ENCODE measurements at regions not wholly inside any gene's neighbourhood (a gene's known extent, or its start where the extent isn't known, plus 50 kb on each side); places are given as distances from the start of the nearest gene placed in this dataset.

DNA sequence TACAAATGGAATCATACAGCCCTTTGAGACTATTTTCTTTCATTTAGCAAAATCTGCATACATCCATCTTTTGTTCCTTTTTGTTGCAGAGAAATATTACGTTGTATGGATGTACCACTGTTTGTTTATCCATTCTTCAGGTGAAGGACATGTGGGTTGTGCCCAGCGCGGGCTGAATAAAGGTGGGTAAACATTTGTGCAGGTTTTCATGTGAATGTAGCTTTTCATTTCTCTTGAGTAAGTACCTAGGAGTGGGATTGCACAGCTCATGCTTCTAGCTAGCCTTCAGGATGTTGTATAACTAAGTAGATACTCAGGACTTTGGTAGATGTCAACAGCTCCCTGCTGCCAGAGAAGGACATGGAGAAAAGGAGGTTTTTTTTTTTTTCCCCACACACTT is 50.6 kb upstream of the SPRED2 start (continued):
- TF ChIP-seq, protein P1, sequence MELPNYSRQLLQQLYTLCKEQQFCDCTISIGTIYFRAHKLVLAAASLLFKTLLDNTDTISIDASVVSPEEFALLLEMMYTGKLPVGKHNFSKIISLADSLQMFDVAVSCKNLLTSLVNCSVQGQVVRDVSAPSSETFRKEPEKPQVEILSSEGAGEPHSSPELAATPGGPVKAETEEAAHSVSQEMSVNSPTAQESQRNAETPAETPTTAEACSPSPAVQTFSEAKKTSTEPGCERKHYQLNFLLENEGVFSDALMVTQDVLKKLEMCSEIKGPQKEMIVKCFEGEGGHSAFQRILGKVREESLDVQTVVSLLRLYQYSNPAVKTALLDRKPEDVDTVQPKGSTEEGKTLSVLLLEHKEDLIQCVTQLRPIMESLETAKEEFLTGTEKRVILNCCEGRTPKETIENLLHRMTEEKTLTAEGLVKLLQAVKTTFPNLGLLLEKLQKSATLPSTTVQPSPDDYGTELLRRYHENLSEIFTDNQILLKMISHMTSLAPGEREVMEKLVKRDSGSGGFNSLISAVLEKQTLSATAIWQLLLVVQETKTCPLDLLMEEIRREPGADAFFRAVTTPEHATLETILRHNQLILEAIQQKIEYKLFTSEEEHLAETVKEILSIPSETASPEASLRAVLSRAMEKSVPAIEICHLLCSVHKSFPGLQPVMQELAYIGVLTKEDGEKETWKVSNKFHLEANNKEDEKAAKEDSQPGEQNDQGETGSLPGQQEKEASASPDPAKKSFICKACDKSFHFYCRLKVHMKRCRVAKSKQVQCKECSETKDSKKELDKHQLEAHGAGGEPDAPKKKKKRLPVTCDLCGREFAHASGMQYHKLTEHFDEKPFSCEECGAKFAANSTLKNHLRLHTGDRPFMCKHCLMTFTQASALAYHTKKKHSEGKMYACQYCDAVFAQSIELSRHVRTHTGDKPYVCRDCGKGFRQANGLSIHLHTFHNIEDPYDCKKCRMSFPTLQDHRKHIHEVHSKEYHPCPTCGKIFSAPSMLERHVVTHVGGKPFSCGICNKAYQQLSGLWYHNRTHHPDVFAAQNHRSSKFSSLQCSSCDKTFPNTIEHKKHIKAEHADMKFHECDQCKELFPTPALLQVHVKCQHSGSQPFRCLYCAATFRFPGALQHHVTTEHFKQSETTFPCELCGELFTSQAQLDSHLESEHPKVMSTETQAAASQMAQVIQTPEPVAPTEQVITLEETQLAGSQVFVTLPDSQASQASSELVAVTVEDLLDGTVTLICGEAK (IDR thresholded peaks at IDR 0.05) = no peak
- TF ChIP-seq, protein P1 (CRISPR knock-in tag; IDR thresholded peaks at IDR 0.05) = no peak
- TF ChIP-seq ZNF337 (CRISPR knock-in tag; IDR thresholded peaks at IDR 0.05; ENCODE audit: borderline replicate concordance, low read depth) (no peak), JARID2 (CRISPR knock-in tag; IDR thresholded peaks at IDR 0.05; ENCODE audit: insufficient replicate concordance) (no peak), ZNF138 (CRISPR knock-in tag; IDR thresholded peaks at IDR 0.05; ENCODE audit: low read depth) (no peak), ZNF441 (CRISPR knock-in tag; IDR thresholded peaks at IDR 0.05; ENCODE audit: borderline replicate concordance) (no peak), NCOA2 (CRISPR knock-in tag; IDR thresholded peaks at IDR 0.05) (peak; percentile 86), ZNF12 (CRISPR knock-in tag; IDR thresholded peaks at IDR 0.05) (no peak), ETV6 (CRISPR knock-in tag; conservative IDR thresholded peaks at IDR 0.05) (no peak), RXRA (CRISPR knock-in tag; IDR thresholded peaks at IDR 0.05) (no peak; the same call in 1 of the 2 replicates), TP53 (CRISPR knock-in tag; conservative IDR thresholded peaks at IDR 0.05) (no peak), ZNF121 (CRISPR knock-in tag; IDR thresholded peaks at IDR 0.05) (no peak), ZBTB7A (CRISPR knock-in tag; IDR thresholded peaks at IDR 0.05) (no peak), ZNF563 (CRISPR knock-in tag; IDR thresholded peaks at IDR 0.05) (no peak), RARG (CRISPR knock-in tag; IDR thresholded peaks at IDR 0.05; ENCODE audit: low read depth) (no peak), SPEN (CRISPR knock-in tag; IDR thresholded peaks at IDR 0.05; ENCODE audit: low read depth) (no peak), REXO4 (CRISPR knock-in tag; IDR thresholded peaks at IDR 0.05; ENCODE audit: borderline replicate concordance) (no peak), PITX1 (CRISPR knock-in tag; IDR thresholded peaks at IDR 0.05) (0 out of 2 replicates have a peak, but pooled peaks have one; percentile 21), RAD51 (IDR thresholded peaks at IDR 0.05; ENCODE audit: borderline replicate concordance) (no peak), ZNF672 (CRISPR knock-in tag; IDR thresholded peaks at IDR 0.05) (no peak), ZNF205 (CRISPR knock-in tag; IDR thresholded peaks at IDR 0.05) (peak; percentile 91), ZKSCAN8 (CRISPR knock-in tag; IDR thresholded peaks at IDR 0.05; ENCODE audit: borderline replicate concordance) (peak; percentile 28; the same call in 1 of the 2 replicates), ZNF564 (CRISPR knock-in tag; IDR thresholded peaks at IDR 0.05) (no peak)
